ENCODE measurements at regions not wholly inside any gene's neighbourhood (a gene's known extent, or its start where the extent isn't known, plus 50 kb on each side); places are given as distances from the start of the nearest gene placed in this dataset.

- DNase-seq (ENCODE audit: low spot score) = no peak
Measured at GRCh38 chr1:221366495-221367110, 375.3 kb downstream of the DUSP10 start.

GRCh38 chr1:221371705-221372104 lies 370.2 kb downstream of the DUSP10 start:
- DNase-seq (ENCODE audit: low spot score) = no peak

- DNase-seq (ENCODE audit: low spot score) = no peak
Measured at GRCh38 chr1:221373795-221374194, 368.1 kb downstream of the DUSP10 start.

- no peak for DNase-seq (ENCODE audit: low spot score)
Measured at GRCh38 chr1:221376286-221376685, 365.6 kb downstream of the DUSP10 start.

GRCh38 chr1:221381910-221382623 lies 359.8 kb downstream of the DUSP10 start:
- DNase-seq (ENCODE audit: low spot score) = no peak

- DNase-seq (ENCODE audit: low spot score) = no peak
Measured at GRCh38 chr1:221392453-221392852, 349.4 kb downstream of the DUSP10 start.

- no peak for DNase-seq (ENCODE audit: low spot score)
Measured at GRCh38 chr1:221394011-221394544, 347.8 kb downstream of the DUSP10 start.

GRCh38 chr1:221396526-221396925 lies 345.4 kb downstream of the DUSP10 start:
- no peak for DNase-seq (ENCODE audit: low spot score)

- DNase-seq (ENCODE audit: low spot score) = no peak
Measured at GRCh38 chr1:221397141-221397540, 344.7 kb downstream of the DUSP10 start.

GRCh38 chr1:221397606-221398005 lies 344.3 kb downstream of the DUSP10 start:
- no peak for DNase-seq (ENCODE audit: low spot score)

- DNase-seq (ENCODE audit: low spot score) = no peak
Measured at GRCh38 chr1:221405146-221405545, 336.7 kb downstream of the DUSP10 start.

- no peak for DNase-seq (ENCODE audit: low spot score)
Measured at GRCh38 chr1:221408117-221408803, 333.6 kb downstream of the DUSP10 start.

GRCh38 chr1:221411283-221411682 lies 330.6 kb downstream of the DUSP10 start:
- DNase-seq (ENCODE audit: low spot score) = no peak

- DNase-seq (ENCODE audit: low spot score) = no peak
Measured at GRCh38 chr1:221414772-221415539, 326.9 kb downstream of the DUSP10 start.

- no peak for DNase-seq (ENCODE audit: low spot score)
Measured at GRCh38 chr1:221415651-221416050, 326.2 kb downstream of the DUSP10 start.

- no peak for DNase-seq (ENCODE audit: low spot score)
Measured at GRCh38 chr1:221416142-221416541, 325.7 kb downstream of the DUSP10 start.

- no peak for DNase-seq (ENCODE audit: low spot score)
Measured at GRCh38 chr1:221416723-221417122, 325.2 kb downstream of the DUSP10 start.

GRCh38 chr1:221418346-221418745 lies 323.5 kb downstream of the DUSP10 start:
- DNase-seq (ENCODE audit: low spot score) = no peak

- no peak for DNase-seq (ENCODE audit: low spot score)
Measured at GRCh38 chr1:221419513-221420095, 322.3 kb downstream of the DUSP10 start.

- no peak for DNase-seq (ENCODE audit: low spot score)
Measured at GRCh38 chr1:221429264-221429663, 312.6 kb downstream of the DUSP10 start.

- DNase-seq (ENCODE audit: low spot score) = no peak
Measured at GRCh38 chr1:221430152-221430960, 311.5 kb downstream of the DUSP10 start.
